DND-41 (cell line): ENCODE measurements at regions not wholly inside any gene's neighbourhood (a gene's known extent, or its start where the extent isn't known, plus 50 kb on each side); places are given as distances from the start of the nearest gene placed in this dataset.

ENCODE experiments used
- ATAC-seq: fragments of 200-7000 bp; cut with Tn5 transposase; 3 replicates; pipeline ENCODE4 v1.9.1; 2021; ENCODE audit warnings: low read depth; ENCODE audit not compliant: insufficient read depth
- DNase-seq: peaks from one replicate; pipeline ENCODE4 v3.0.0-alpha.2; 2020
- H2AFZ ChIP-seq: 2 replicates; pipeline ENCODE4 v1.6.0; 2012; ENCODE audit warnings: low read depth, low read length
- H3K27ac ChIP-seq: 2 replicates; pipeline ENCODE4 v1.5.1; 2012; ENCODE audit warnings: low read length, inconsistent platforms
- H3K27me3 ChIP-seq: fragments of 200-600 bp; sonication (generic); 2 replicates; pipeline ENCODE4 v1.6.0; 2012; ENCODE audit warnings: low read length, mild to moderate bottlenecking, inconsistent platforms; ENCODE audit not compliant: insufficient read depth, poor library complexity
- H3K36me3 ChIP-seq: 2 replicates; pipeline ENCODE4 v1.5.1; 2012; ENCODE audit warnings: low read length, inconsistent platforms; ENCODE audit not compliant: insufficient read depth
- H3K4me1 ChIP-seq: 2 replicates; pipeline ENCODE4 v1.5.1; 2012; ENCODE audit warnings: mild to moderate bottlenecking, low read length; ENCODE audit not compliant: insufficient read depth
- H3K4me2 ChIP-seq: 2 replicates; pipeline ENCODE4 v1.6.0; 2012; ENCODE audit warnings: mild to moderate bottlenecking, moderate library complexity, low read length, inconsistent platforms; ENCODE audit not compliant: insufficient read depth
- H3K4me3 ChIP-seq, 2 experiments: fragments of 200-600 bp in 1 of 2; shearing (Covaris generic) in 1 of 2; 2 replicates each; pipeline ENCODE4 v1.5.1; 2012 to 2016; ENCODE audit warnings: inconsistent platforms in 2 of 2, low read length in 2 of 2, mild to moderate bottlenecking in 2 of 2, low read depth in 1 of 2, moderate library complexity in 1 of 2
- H3K79me2 ChIP-seq: 2 replicates; pipeline ENCODE4 v1.6.0; 2012; ENCODE audit warnings: low read length, inconsistent platforms; ENCODE audit not compliant: insufficient read depth
- H3K9ac ChIP-seq: 2 replicates; pipeline ENCODE4 v1.6.0; 2012; ENCODE audit warnings: low read depth, mild to moderate bottlenecking, inconsistent platforms, low read length, moderate library complexity
- H3K9me3 ChIP-seq: 2 replicates; pipeline ENCODE4 v1.5.1; 2012; ENCODE audit warnings: low read length, moderate library complexity, mild to moderate bottlenecking, inconsistent platforms; ENCODE audit not compliant: insufficient read depth, severe bottlenecking
- H4K20me1 ChIP-seq: 2 replicates; pipeline ENCODE4 v1.6.0; 2012; ENCODE audit warnings: low read length; ENCODE audit not compliant: insufficient read depth
- EZH2 ChIP-seq: IDR thresholded peaks from 3 replicates; pipeline ENCODE4 v1.6.1; 2012; ENCODE audit warnings: borderline replicate concordance, low read depth, mild to moderate bottlenecking, moderate library complexity, low read length, inconsistent platforms; ENCODE audit not compliant: severe bottlenecking
- TF ChIP-seq, protein P1 (sequence below): IDR thresholded peaks from 2 replicates; pipeline ENCODE4 v1.5.1; 2012; ENCODE audit warnings: borderline replicate concordance, low read length, moderate library complexity, mild to moderate bottlenecking; ENCODE audit not compliant: poor library complexity, severe bottlenecking; ENCODE audit errors: extremely low read depth

DNA sequence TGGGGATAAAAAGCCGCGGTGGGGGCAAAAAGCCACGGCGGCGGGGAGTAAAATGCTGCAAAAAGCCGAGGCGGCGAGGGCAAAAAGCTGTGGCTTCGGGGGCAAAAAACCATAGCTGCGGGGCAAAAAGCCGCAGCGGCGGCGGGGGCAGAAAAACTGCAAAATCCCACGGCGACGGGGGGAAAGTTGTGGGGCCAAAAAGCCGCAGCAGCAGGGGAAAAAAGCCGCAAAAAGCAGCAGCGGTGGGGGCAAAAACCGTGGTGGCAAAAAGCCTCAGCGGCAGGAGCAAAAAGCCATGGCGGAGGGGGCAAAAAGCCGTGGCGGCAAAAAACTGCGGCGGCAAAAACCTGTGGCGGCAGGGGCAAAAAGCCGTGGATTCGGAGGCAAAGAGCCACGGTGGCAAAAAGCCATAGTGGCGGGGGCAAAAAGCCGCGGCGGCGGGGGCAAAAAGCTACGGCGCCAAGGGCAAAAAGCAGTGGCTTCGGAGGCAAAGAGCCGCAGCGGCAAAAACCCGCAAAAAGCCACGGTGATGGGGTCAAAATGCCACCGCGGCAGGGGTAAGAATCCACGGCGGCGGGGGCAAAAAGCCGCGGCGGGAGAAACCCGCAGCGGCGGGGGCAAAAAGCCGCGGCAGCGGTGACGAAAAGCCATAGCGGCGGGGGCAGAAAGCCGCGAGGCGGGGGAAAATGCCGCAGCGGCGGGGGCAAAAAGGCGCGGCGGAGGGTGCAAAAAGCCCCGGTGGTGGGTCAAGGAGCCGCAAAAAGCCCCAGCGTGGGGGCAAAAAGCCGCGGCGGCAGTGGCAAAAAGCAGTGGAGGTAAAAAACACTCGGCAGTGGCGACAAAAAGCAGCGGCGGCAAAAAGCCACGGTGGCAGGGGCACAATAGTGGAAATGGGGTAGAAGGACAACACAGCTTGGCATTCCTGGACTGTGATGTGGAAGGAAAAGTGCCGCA, 192.8 kb downstream of the SHCBP1 start:
- TF ChIP-seq EZH2 = no peak
- TF ChIP-seq, protein P1, sequence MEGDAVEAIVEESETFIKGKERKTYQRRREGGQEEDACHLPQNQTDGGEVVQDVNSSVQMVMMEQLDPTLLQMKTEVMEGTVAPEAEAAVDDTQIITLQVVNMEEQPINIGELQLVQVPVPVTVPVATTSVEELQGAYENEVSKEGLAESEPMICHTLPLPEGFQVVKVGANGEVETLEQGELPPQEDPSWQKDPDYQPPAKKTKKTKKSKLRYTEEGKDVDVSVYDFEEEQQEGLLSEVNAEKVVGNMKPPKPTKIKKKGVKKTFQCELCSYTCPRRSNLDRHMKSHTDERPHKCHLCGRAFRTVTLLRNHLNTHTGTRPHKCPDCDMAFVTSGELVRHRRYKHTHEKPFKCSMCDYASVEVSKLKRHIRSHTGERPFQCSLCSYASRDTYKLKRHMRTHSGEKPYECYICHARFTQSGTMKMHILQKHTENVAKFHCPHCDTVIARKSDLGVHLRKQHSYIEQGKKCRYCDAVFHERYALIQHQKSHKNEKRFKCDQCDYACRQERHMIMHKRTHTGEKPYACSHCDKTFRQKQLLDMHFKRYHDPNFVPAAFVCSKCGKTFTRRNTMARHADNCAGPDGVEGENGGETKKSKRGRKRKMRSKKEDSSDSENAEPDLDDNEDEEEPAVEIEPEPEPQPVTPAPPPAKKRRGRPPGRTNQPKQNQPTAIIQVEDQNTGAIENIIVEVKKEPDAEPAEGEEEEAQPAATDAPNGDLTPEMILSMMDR = no peak
- no peaks in the 10 kb centered on the region for H3K4me1 ChIP-seq

DNA sequence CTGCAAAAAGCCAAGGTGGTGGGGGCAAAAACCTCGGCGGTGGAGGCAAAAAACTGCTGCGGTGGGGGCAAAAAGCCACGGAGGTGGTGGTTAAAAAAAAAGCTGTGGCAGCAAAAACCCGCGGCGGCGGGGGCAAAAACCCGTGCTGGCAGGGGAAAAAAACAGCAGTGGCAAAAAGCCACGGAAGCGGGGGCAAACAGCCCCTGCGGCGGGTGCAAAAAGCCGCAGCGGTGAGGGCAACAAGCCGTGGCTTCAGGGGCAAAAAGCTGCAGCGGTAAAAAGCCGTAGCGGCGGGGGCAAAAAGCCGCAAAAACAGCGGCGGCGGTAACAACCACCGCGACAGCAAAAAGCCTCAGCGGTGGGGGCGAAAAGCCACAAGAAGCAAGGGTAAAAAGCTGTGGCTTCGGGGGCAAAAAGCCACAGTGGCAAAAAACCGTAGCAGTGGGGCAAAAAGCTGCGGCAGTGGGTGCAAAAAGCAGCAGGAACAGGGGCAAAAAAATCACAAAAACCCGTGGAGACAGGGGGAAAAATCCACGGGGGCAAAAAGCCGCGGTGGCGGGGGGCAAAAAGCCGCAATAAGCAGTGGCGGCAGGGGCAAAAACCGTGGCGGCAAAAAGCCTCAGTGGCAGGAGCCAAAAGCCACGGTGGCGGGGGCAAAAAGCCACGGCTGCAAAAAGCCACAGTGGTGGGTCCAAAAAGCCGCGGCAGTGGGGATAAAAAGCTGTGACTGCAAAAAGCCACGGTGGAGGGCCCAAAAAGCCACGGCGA, 193.7 kb downstream of the SHCBP1 start:
- no peaks in the 10 kb centered on the region for H3K27me3 ChIP-seq
- no peak overlapping the region for H3K27ac ChIP-seq
- no peaks in the 10 kb centered on the region for H3K9me3 ChIP-seq
- H2AFZ ChIP-seq = no peak overlapping the region
- no peak overlapping the region for H3K4me3 ChIP-seq
- DNase-seq (no peak), ATAC-seq (no peak)
- H3K4me1 ChIP-seq = no peaks in the 10 kb centered on the region
- no peaks in the 10 kb centered on the region for H3K36me3 ChIP-seq
- no peak overlapping the region for H3K9ac ChIP-seq
- H3K79me2 ChIP-seq = no peaks in the 10 kb centered on the region
- TF ChIP-seq, protein P1 = no peak
- no peak for TF ChIP-seq EZH2
- no peaks in the 10 kb centered on the region for H4K20me1 ChIP-seq
- H3K4me2 ChIP-seq = no peak overlapping the region

More for the DNA sequence above, 192.8 kb downstream of the SHCBP1 start:
- no peaks in the 10 kb centered on the region for H3K36me3 ChIP-seq
- no peak overlapping the region for H3K4me2 ChIP-seq
- H2AFZ ChIP-seq = no peak overlapping the region
- H3K9me3 ChIP-seq = no peaks in the 10 kb centered on the region
- DNase-seq (no peak), ATAC-seq (no peak)
- H3K27ac ChIP-seq = no peak overlapping the region
- H3K79me2 ChIP-seq = no peaks in the 10 kb centered on the region
- H4K20me1 ChIP-seq = no peaks in the 10 kb centered on the region
- no peak overlapping the region for H3K9ac ChIP-seq
- no peak overlapping the region for H3K4me3 ChIP-seq
- no peaks in the 10 kb centered on the region for H3K27me3 ChIP-seq

DNA sequence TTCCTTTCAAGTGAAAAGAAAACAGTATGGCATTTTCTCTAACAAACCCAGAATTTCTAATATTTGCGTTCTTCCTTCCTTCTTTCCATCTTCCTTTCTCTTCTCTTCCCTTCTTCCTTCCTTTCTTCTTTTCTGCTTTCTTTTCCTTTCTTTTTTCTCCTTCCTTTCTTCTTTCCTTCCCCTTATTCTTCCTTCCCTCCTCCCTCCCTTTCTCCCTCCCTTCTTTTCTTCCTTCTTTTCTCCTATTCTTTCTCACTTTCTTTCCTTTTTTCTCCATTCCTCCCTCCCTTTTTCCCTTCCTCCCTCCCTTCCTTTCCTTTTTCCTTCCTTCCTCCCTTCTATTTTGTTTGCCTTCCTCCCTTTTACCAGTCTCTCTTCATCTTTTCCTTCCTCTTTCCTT, 194.8 kb downstream of the SHCBP1 start:
- Histone ChIP-seq H3K4me2 (no peak overlapping the region), H2AFZ (no peak overlapping the region), H3K79me2 (no peaks in the 10 kb centered on the region), H3K27me3 (no peaks in the 10 kb centered on the region), H3K4me3 (no peak overlapping the region), H3K4me1 (no peaks in the 10 kb centered on the region), H4K20me1 (no peaks in the 10 kb centered on the region), H3K9ac (no peak overlapping the region), H3K36me3 (no peaks in the 10 kb centered on the region), H3K9me3 (peaks cover 9% of the 10 kb centered on the region), H3K27ac (no peak overlapping the region)
- TF ChIP-seq EZH2 = no peak
- TF ChIP-seq, protein P1 = no peak
- no peak for ATAC-seq
- no peak for DNase-seq
